ENCODE measurements at regions not wholly inside any gene's neighbourhood (a gene's known extent, or its start where the extent isn't known, plus 50 kb on each side); places are given as distances from the start of the nearest gene placed in this dataset.
A peak's percentile ranks its signal among the peaks of the same experiment; 100 is the strongest.

DNA sequence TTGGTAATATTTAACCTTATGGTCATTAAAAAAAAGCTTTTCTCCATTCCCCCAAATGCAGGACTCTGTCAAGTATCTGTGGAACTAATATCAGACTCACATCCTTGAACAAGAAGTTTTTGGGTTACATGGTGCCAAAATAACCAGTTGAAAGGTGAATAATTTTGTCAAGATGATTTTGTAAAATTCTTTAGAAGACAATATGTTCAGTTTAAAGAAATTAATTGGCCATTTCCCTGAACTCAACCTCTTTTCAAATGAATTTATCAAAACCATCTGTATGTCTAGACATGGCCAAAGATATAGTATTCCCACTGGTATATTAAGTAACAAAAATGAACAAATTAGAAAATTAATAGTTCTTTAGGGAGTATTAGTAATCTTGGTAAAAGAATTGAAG, 280.5 kb downstream of the MBNL1 start:
- no peaks in the 10 kb centered on the region for H3K36me3 ChIP-seq (ENCODE audit: control insufficient read depth in 1 of 2, insufficient read depth in 2 of 2, low read length in 2 of 2)
- H3K4me1 ChIP-seq (ENCODE audit: control insufficient read depth in 1 of 2, insufficient read depth in 2 of 2, low read length in 2 of 2): no peaks in the 10 kb centered on the region
- H3K9me3 ChIP-seq (ENCODE audit: control insufficient read depth in 1 of 2, low read length in 2 of 2): no peaks in the 10 kb centered on the region
- H3K4me3 ChIP-seq (ENCODE audit: low read depth in 1 of 2, low read length in 2 of 2): no peak overlapping the region
- no peak overlapping the region for H3K27ac ChIP-seq (ENCODE audit: low read length)
- H3K27me3 ChIP-seq (ENCODE audit: low read depth, low read length): no peaks in the 10 kb centered on the region

DNA sequence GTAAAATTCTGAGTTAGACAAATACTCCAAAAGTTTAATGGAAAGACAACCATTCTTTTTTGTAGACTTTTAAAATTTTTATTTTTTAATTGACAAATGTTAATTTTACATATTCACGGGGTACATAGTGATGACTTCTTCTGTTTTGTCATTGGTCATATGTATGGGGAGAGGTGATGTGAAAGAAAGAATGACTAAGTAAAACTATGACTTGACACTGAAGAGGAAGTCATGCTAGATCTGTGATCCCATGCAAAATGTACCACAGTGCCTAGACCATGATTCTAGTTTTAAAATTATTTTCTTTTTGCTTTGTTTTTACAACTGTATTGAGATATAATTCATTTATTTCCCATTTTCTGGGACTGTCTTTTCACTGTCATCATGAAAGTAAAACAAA, 281.6 kb downstream of the MBNL1 start:
- no peaks in the 10 kb centered on the region for H3K9me3 ChIP-seq (ENCODE audit: control insufficient read depth in 1 of 2, low read length in 2 of 2)
- no peak overlapping the region for H3K27ac ChIP-seq (ENCODE audit: low read length)
- H3K36me3 ChIP-seq (ENCODE audit: control insufficient read depth in 1 of 2, insufficient read depth in 2 of 2, low read length in 2 of 2): no peaks in the 10 kb centered on the region
- H3K4me3 ChIP-seq (ENCODE audit: low read depth in 1 of 2, low read length in 2 of 2): no peak overlapping the region
- H3K4me1 ChIP-seq (ENCODE audit: control insufficient read depth in 1 of 2, insufficient read depth in 2 of 2, low read length in 2 of 2): no peaks in the 10 kb centered on the region
- H3K27me3 ChIP-seq (ENCODE audit: low read depth, low read length): no peaks in the 10 kb centered on the region

- Histone ChIP-seq H3K27ac (ENCODE audit: low read length) (no peak overlapping the region), H3K4me1 (ENCODE audit: control insufficient read depth in 1 of 2, insufficient read depth in 2 of 2, low read length in 2 of 2) (no peaks in the 10 kb centered on the region), H3K36me3 (ENCODE audit: control insufficient read depth in 1 of 2, insufficient read depth in 2 of 2, low read length in 2 of 2) (no peaks in the 10 kb centered on the region), H3K27me3 (ENCODE audit: low read depth, low read length) (no peaks in the 10 kb centered on the region), H3K9me3 (ENCODE audit: control insufficient read depth in 1 of 2, low read length in 2 of 2) (no peaks in the 10 kb centered on the region), H3K4me3 (ENCODE audit: low read depth in 1 of 2, low read length in 2 of 2) (no peak overlapping the region)
These were observed 280.0 kb upstream of the P2RY1 start for GRCh38 chr3:152554980-152555379.

GRCh38 chr3:152555666-152556291, 279.2 kb upstream of the P2RY1 start:
- no peak overlapping the region for H3K27ac ChIP-seq (ENCODE audit: low read length)
- no peaks in the 10 kb centered on the region for H3K9me3 ChIP-seq (ENCODE audit: control insufficient read depth in 1 of 2, low read length in 2 of 2)
- no peaks in the 10 kb centered on the region for H3K27me3 ChIP-seq (ENCODE audit: low read depth, low read length)

GRCh38 chr3:152556731-152557254, 278.1 kb upstream of the P2RY1 start:
- Histone ChIP-seq H3K4me3 (ENCODE audit: low read depth in 1 of 2, low read length in 2 of 2) (no peak overlapping the region), H3K27me3 (ENCODE audit: low read depth, low read length) (no peaks in the 10 kb centered on the region), H3K27ac (ENCODE audit: low read length) (peak overlapping the region; percentile 2), H3K36me3 (ENCODE audit: control insufficient read depth in 1 of 2, insufficient read depth in 2 of 2, low read length in 2 of 2) (no peaks in the 10 kb centered on the region), H3K4me1 (ENCODE audit: control insufficient read depth in 1 of 2, insufficient read depth in 2 of 2, low read length in 2 of 2) (no peaks in the 10 kb centered on the region), H3K9me3 (ENCODE audit: control insufficient read depth in 1 of 2, low read length in 2 of 2) (no peaks in the 10 kb centered on the region)

More at GRCh38 chr3:152555666-152556291, 279.2 kb upstream of the P2RY1 start:
- no peak overlapping the region for H3K4me3 ChIP-seq (ENCODE audit: low read depth in 1 of 2, low read length in 2 of 2)
- no peaks in the 10 kb centered on the region for H3K4me1 ChIP-seq (ENCODE audit: control insufficient read depth in 1 of 2, insufficient read depth in 2 of 2, low read length in 2 of 2)
- no peaks in the 10 kb centered on the region for H3K36me3 ChIP-seq (ENCODE audit: control insufficient read depth in 1 of 2, insufficient read depth in 2 of 2, low read length in 2 of 2)

GRCh38 chr3:152557302-152557999, 277.5 kb upstream of the P2RY1 start:
- Histone ChIP-seq H3K4me1 (ENCODE audit: control insufficient read depth in 1 of 2, insufficient read depth in 2 of 2, low read length in 2 of 2) (no peaks in the 10 kb centered on the region), H3K9me3 (ENCODE audit: control insufficient read depth in 1 of 2, low read length in 2 of 2) (no peaks in the 10 kb centered on the region), H3K27me3 (ENCODE audit: low read depth, low read length) (no peaks in the 10 kb centered on the region), H3K27ac (ENCODE audit: low read length) (peak overlapping the region; percentile 2), H3K36me3 (ENCODE audit: control insufficient read depth in 1 of 2, insufficient read depth in 2 of 2, low read length in 2 of 2) (no peaks in the 10 kb centered on the region), H3K4me3 (ENCODE audit: low read depth in 1 of 2, low read length in 2 of 2) (no peak overlapping the region)

DNA sequence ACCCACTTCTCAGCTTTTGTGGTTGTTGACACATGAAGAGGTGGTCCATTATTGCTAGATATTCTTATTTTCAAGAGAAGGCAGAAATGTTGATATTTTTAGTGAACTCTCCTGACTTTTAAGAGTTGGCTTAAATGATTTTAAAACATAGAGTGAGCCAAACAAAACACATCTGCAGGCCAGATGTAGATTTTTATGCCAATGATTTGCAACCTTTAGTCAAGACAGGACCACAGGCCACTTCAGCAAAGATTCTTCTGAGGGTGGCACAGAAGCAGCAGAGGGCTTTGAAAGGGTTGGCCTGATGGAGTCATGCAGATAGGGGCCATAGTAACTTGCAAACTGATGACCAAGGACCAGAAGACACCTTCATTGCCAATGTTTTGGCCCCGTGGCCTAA, 276.5 kb upstream of the P2RY1 start:
- Histone ChIP-seq H3K4me1 (ENCODE audit: control insufficient read depth in 1 of 2, insufficient read depth in 2 of 2, low read length in 2 of 2) (no peaks in the 10 kb centered on the region), H3K9me3 (ENCODE audit: control insufficient read depth in 1 of 2, low read length in 2 of 2) (no peaks in the 10 kb centered on the region), H3K27ac (ENCODE audit: low read length) (no peak overlapping the region), H3K36me3 (ENCODE audit: control insufficient read depth in 1 of 2, insufficient read depth in 2 of 2, low read length in 2 of 2) (no peaks in the 10 kb centered on the region), H3K27me3 (ENCODE audit: low read depth, low read length) (no peaks in the 10 kb centered on the region), H3K4me3 (ENCODE audit: low read depth in 1 of 2, low read length in 2 of 2) (no peak overlapping the region)

GRCh38 chr3:152559246-152559645, 275.7 kb upstream of the P2RY1 start:
- no peaks in the 10 kb centered on the region for H3K36me3 ChIP-seq (ENCODE audit: control insufficient read depth in 1 of 2, insufficient read depth in 2 of 2, low read length in 2 of 2)
- H3K27me3 ChIP-seq (ENCODE audit: low read depth, low read length): no peaks in the 10 kb centered on the region
- no peak overlapping the region for H3K27ac ChIP-seq (ENCODE audit: low read length)
- H3K9me3 ChIP-seq (ENCODE audit: control insufficient read depth in 1 of 2, low read length in 2 of 2): no peaks in the 10 kb centered on the region
- no peak overlapping the region for H3K4me3 ChIP-seq (ENCODE audit: low read depth in 1 of 2, low read length in 2 of 2)
- no peaks in the 10 kb centered on the region for H3K4me1 ChIP-seq (ENCODE audit: control insufficient read depth in 1 of 2, insufficient read depth in 2 of 2, low read length in 2 of 2)

GRCh38 chr3:152564459-152564858, 270.5 kb upstream of the P2RY1 start:
- H3K27me3 ChIP-seq (ENCODE audit: low read depth, low read length): no peaks in the 10 kb centered on the region
- H3K9me3 ChIP-seq (ENCODE audit: control insufficient read depth in 1 of 2, low read length in 2 of 2): no peaks in the 10 kb centered on the region
- no peak overlapping the region for H3K4me3 ChIP-seq (ENCODE audit: low read depth in 1 of 2, low read length in 2 of 2)
- H3K4me1 ChIP-seq (ENCODE audit: control insufficient read depth in 1 of 2, insufficient read depth in 2 of 2, low read length in 2 of 2): no peaks in the 10 kb centered on the region
- H3K36me3 ChIP-seq (ENCODE audit: control insufficient read depth in 1 of 2, insufficient read depth in 2 of 2, low read length in 2 of 2): no peaks in the 10 kb centered on the region
- H3K27ac ChIP-seq (ENCODE audit: low read length): no peak overlapping the region

- Histone ChIP-seq H3K27me3 (ENCODE audit: low read depth, low read length) (no peaks in the 10 kb centered on the region), H3K27ac (ENCODE audit: low read length) (no peak overlapping the region), H3K36me3 (ENCODE audit: control insufficient read depth in 1 of 2, insufficient read depth in 2 of 2, low read length in 2 of 2) (no peaks in the 10 kb centered on the region), H3K4me3 (ENCODE audit: low read depth in 1 of 2, low read length in 2 of 2) (no peak overlapping the region), H3K4me1 (ENCODE audit: control insufficient read depth in 1 of 2, insufficient read depth in 2 of 2, low read length in 2 of 2) (no peaks in the 10 kb centered on the region), H3K9me3 (ENCODE audit: control insufficient read depth in 1 of 2, low read length in 2 of 2) (no peaks in the 10 kb centered on the region)
These were observed 260.4 kb upstream of the P2RY1 start for GRCh38 chr3:152574461-152575079.

GRCh38 chr3:152578769-152579168, 256.2 kb upstream of the P2RY1 start:
- Histone ChIP-seq H3K9me3 (ENCODE audit: control insufficient read depth in 1 of 2, low read length in 2 of 2) (no peaks in the 10 kb centered on the region), H3K27me3 (ENCODE audit: low read depth, low read length) (no peaks in the 10 kb centered on the region), H3K36me3 (ENCODE audit: control insufficient read depth in 1 of 2, insufficient read depth in 2 of 2, low read length in 2 of 2) (no peaks in the 10 kb centered on the region), H3K4me3 (ENCODE audit: low read depth in 1 of 2, low read length in 2 of 2) (no peak overlapping the region), H3K4me1 (ENCODE audit: control insufficient read depth in 1 of 2, insufficient read depth in 2 of 2, low read length in 2 of 2) (no peaks in the 10 kb centered on the region), H3K27ac (ENCODE audit: low read length) (no peak overlapping the region)

Measured in muscle layer of duodenum (tissue), 2 donors.